Ishikawa (cell line): ENCODE measurements at regions not wholly inside any gene's neighbourhood (a gene's known extent, or its start where the extent isn't known, plus 50 kb on each side); places are given as distances from the start of the nearest gene placed in this dataset.

ENCODE experiments used
- CREB1 ChIP-seq: IDR thresholded peaks from 2 replicates; pipeline ENCODE4 v1.6.1; 2012; ENCODE audit warnings: low read depth
- EGR1 ChIP-seq: IDR thresholded peaks from 2 replicates; pipeline ENCODE4 v1.6.1; 2012
- EP300 ChIP-seq: IDR thresholded peaks from 2 replicates; pipeline ENCODE4 v1.6.1; 2012; ENCODE audit warnings: borderline replicate concordance
- FOXM1 ChIP-seq: IDR thresholded peaks from 2 replicates; pipeline ENCODE4 v1.6.1; 2012; ENCODE audit warnings: low read depth, borderline replicate concordance
- MAX ChIP-seq: IDR thresholded peaks from 2 replicates; pipeline ENCODE4 v1.6.1; 2012
- NFIC ChIP-seq: IDR thresholded peaks from 2 replicates; pipeline ENCODE4 v1.6.1; 2012
- RAD21 ChIP-seq: IDR thresholded peaks from 2 replicates; pipeline ENCODE4 v1.6.1; 2012; ENCODE audit warnings: low read depth
- REST ChIP-seq: IDR thresholded peaks from 2 replicates; pipeline ENCODE4 v1.6.1; 2012; ENCODE audit warnings: low read depth, mild to moderate bottlenecking
- TAF1 ChIP-seq: IDR thresholded peaks from 2 replicates; pipeline ENCODE4 v1.6.1; 2012; ENCODE audit warnings: low read depth, mild to moderate bottlenecking
- TEAD4 ChIP-seq: IDR thresholded peaks from 2 replicates; pipeline ENCODE4 v1.6.1; 2012
- USF1 ChIP-seq: IDR thresholded peaks from 2 replicates; pipeline ENCODE4 v1.6.1; 2012
- YY1 ChIP-seq: IDR thresholded peaks from 2 replicates; pipeline ENCODE4 v1.6.1; 2012; ENCODE audit warnings: low read depth

GRCh38 chr17:69608141-69608540, 193.6 kb downstream of the MAP2K6 start:
- TF ChIP-seq REST (no peak), RAD21 (no peak), CREB1 (no peak), NFIC (no peak), MAX (no peak), FOXM1 (no peak), YY1 (no peak), EGR1 (no peak), TAF1 (no peak), TEAD4 (no peak), EP300 (no peak), USF1 (no peak)
